ENCODE measurements at regions not wholly inside any gene's neighbourhood (a gene's known extent, or its start where the extent isn't known, plus 50 kb on each side); places are given as distances from the start of the nearest gene placed in this dataset.

GRCh38 chr11:109644152-109644551 lies 222.2 kb downstream of the C11orf87 start:
- TF ChIP-seq TAF1 (IDR thresholded peaks at IDR 0.05; ENCODE audit: borderline replicate concordance, low read depth, low read length) (no peak), BHLHE40 (IDR thresholded peaks at IDR 0.05; ENCODE audit: borderline replicate concordance in 1 of 2, low read depth in 2 of 2, low read length in 1 of 2) (no peak), KDM1A (IDR thresholded peaks at IDR 0.05; ENCODE audit: borderline replicate concordance) (no peak), CTCF (IDR thresholded peaks at IDR 0.05 in 2 of 3, conservative IDR thresholded peaks at IDR 0.05 in 1 of 3; ENCODE audit: control insufficient read depth in 2 of 3, extremely low read depth in 1 of 3, insufficient read depth in 1 of 3, low read depth in 3 of 3, low read length in 3 of 3) (no peak), PAX8 (IDR thresholded peaks at IDR 0.05) (no peak), HDGF (IDR thresholded peaks at IDR 0.05) (no peak), SREBF2 (IDR thresholded peaks at IDR 0.05; ENCODE audit: low read length) (no peak), POLR2AphosphoS5 (IDR thresholded peaks at IDR 0.05; ENCODE audit: low read length) (no peak), NR2C2 (IDR thresholded peaks at IDR 0.05; ENCODE audit: borderline replicate concordance, control insufficient read depth, insufficient read length, low read depth) (no peak), TCF7 (IDR thresholded peaks at IDR 0.05; ENCODE audit: borderline replicate concordance) (no peak), YBX1 (IDR thresholded peaks at IDR 0.05) (no peak)
- TF ChIP-seq, protein P1, sequence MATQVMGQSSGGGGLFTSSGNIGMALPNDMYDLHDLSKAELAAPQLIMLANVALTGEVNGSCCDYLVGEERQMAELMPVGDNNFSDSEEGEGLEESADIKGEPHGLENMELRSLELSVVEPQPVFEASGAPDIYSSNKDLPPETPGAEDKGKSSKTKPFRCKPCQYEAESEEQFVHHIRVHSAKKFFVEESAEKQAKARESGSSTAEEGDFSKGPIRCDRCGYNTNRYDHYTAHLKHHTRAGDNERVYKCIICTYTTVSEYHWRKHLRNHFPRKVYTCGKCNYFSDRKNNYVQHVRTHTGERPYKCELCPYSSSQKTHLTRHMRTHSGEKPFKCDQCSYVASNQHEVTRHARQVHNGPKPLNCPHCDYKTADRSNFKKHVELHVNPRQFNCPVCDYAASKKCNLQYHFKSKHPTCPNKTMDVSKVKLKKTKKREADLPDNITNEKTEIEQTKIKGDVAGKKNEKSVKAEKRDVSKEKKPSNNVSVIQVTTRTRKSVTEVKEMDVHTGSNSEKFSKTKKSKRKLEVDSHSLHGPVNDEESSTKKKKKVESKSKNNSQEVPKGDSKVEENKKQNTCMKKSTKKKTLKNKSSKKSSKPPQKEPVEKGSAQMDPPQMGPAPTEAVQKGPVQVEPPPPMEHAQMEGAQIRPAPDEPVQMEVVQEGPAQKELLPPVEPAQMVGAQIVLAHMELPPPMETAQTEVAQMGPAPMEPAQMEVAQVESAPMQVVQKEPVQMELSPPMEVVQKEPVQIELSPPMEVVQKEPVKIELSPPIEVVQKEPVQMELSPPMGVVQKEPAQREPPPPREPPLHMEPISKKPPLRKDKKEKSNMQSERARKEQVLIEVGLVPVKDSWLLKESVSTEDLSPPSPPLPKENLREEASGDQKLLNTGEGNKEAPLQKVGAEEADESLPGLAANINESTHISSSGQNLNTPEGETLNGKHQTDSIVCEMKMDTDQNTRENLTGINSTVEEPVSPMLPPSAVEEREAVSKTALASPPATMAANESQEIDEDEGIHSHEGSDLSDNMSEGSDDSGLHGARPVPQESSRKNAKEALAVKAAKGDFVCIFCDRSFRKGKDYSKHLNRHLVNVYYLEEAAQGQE (IDR thresholded peaks at IDR 0.05; ENCODE audit: low read depth, low read length): no peak
- TF ChIP-seq, protein P2, sequence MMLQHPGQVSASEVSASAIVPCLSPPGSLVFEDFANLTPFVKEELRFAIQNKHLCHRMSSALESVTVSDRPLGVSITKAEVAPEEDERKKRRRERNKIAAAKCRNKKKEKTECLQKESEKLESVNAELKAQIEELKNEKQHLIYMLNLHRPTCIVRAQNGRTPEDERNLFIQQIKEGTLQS (IDR thresholded peaks at IDR 0.05; ENCODE audit: borderline replicate concordance, extremely low read depth, low read depth, low read length): no peak
